K562 (cell line): ENCODE measurements at regions not wholly inside any gene's neighbourhood (a gene's known extent, or its start where the extent isn't known, plus 50 kb on each side); places are given as distances from the start of the nearest gene placed in this dataset.

Source experiments
- ATAC-seq: fragments of 200-7000 bp; cut with Tn5 transposase; 3 replicates; pipeline ENCODE4 v1.9.1; 2020; ENCODE audit warnings: moderate library complexity
- BruUV-seq: library from RNA; stranded (reverse); fragments of 400-500 nt; replicated peaks from 2 replicates; lab custom pipeline; 2021; lab: Mats Ljungman, UMichigan
- CTCF ChIA-PET: fragments of 300-600 bp; formaldehyde crosslinking; extraction: SDS; loops from one replicate; lab custom pipeline; 2021; ENCODE audit warnings: low intra/inter-chr PET ratio; lab: Yijun Ruan, JAX
- POLR2A ChIA-PET: fragments of 300-600, 350-650 bp; sonication (Branson Sonifier 250); formaldehyde crosslinking; extraction: SDS; loops from one replicate; lab custom pipeline; 2021; ENCODE audit warnings: antibody characterized with exemption, inconsistent platforms; lab: Yijun Ruan, JAX
- DNase-seq, 4 experiments: peaks; one replicate each; pipeline versions ENCODE4 v3.0.0 to v3.0.0-alpha.2; 2011 to 2018; ENCODE audit warnings: low spot score in 3 of 4, mixed read lengths in 3 of 4; ENCODE audit errors: extremely low read depth in 1 of 4
- FAIRE-seq: peaks from 2 replicates; lab custom pipeline; 2011; peaks lifted over from hg19 to GRCh38; lab: Jason Lieb, UNC
- H2AFZ ChIP-seq: 2 replicates; pipeline ENCODE4 v1.6.0; 2011; ENCODE audit warnings: low read depth, low read length, control low read depth, inconsistent platforms
- H3K27ac ChIP-seq: fragments of 200-600 bp; 3 replicates; pipeline ENCODE4 v1.8.0; 2011; ENCODE audit warnings: low read depth, mild to moderate bottlenecking, control low read depth, inconsistent platforms, low read length, moderate library complexity, mixed read lengths; ENCODE audit errors: extremely low read depth
- H3K27me3 ChIP-seq, 2 experiments: fragments of 300-600 bp in 1 of 2; 2 replicates in 1 of 2; 3 replicates in 1 of 2; pipeline versions ENCODE4 v1.6.0 to v1.8.0; 2011; ENCODE audit warnings: inconsistent platforms in 2 of 2, low read length in 2 of 2, mild to moderate bottlenecking in 1 of 2, mixed read lengths in 1 of 2, moderate library complexity in 1 of 2; ENCODE audit not compliant: control insufficient read depth in 2 of 2, insufficient read depth in 2 of 2
- H3K36me3 ChIP-seq: fragments of 300-600 bp; 3 replicates; pipeline ENCODE4 v1.8.0; 2011; ENCODE audit warnings: mild to moderate bottlenecking, low read length, inconsistent platforms; ENCODE audit not compliant: control insufficient read depth, insufficient read depth
- H3K4me1 ChIP-seq, 2 experiments: fragments of 200-600 bp in 1 of 2; replicated peaks in 1 of 2; 2 replicates in 1 of 2; 3 replicates in 1 of 2; pipeline versions ENCODE4 v1.5.1 to v1.8.0; 2011; ENCODE audit warnings: inconsistent platforms in 2 of 2, low read length in 2 of 2, mild to moderate bottlenecking in 1 of 2, mixed read lengths in 1 of 2, moderate library complexity in 1 of 2; ENCODE audit not compliant: control insufficient read depth in 2 of 2, insufficient read depth in 2 of 2
- H3K4me2 ChIP-seq: 2 replicates; pipeline ENCODE4 v1.6.1; 2011; ENCODE audit warnings: low read length, control low read depth, inconsistent platforms, mixed read lengths; ENCODE audit not compliant: insufficient read depth
- H3K4me3 ChIP-seq: fragments of 200-600 bp; sonication (generic), shearing (Covaris generic); 2 replicates; pipeline ENCODE4 v1.5.1; 2016; ENCODE audit warnings: control low read depth, inconsistent platforms
- H3K79me2 ChIP-seq: fragments of 200-600 bp; 3 replicates; pipeline ENCODE4 v1.8.0; 2011; ENCODE audit warnings: low read length, inconsistent platforms; ENCODE audit not compliant: control insufficient read depth, insufficient read depth
- H3K9ac ChIP-seq, 2 experiments: 2 replicates each; pipeline versions ENCODE4 v1.6.0 to v1.6.1; 2011; ENCODE audit warnings: low read depth in 2 of 2, low read length in 2 of 2, control low read depth in 1 of 2, inconsistent platforms in 1 of 2, mild to moderate bottlenecking in 1 of 2, mixed read lengths in 1 of 2; ENCODE audit not compliant: insufficient read depth in 1 of 2
- H3K9me1 ChIP-seq: one replicate; pipeline ENCODE4 v1.6.0; 2011; ENCODE audit warnings: inconsistent platforms, mild to moderate bottlenecking, low read length, moderate library complexity; ENCODE audit not compliant: control insufficient read depth, insufficient read depth
- H3K9me3 ChIP-seq: replicated peaks from 2 replicates; pipeline ENCODE4 v1.5.1; 2011; ENCODE audit warnings: low read depth, low read length, inconsistent platforms; ENCODE audit not compliant: control insufficient read depth, insufficient read depth
- H4K20me1 ChIP-seq: replicated peaks from 2 replicates; pipeline ENCODE4 v1.6.1; 2011; ENCODE audit warnings: low read length, inconsistent platforms, mixed read lengths; ENCODE audit not compliant: control insufficient read depth, insufficient read depth
- BRF2 ChIP-seq: IDR thresholded peaks from 3 replicates; pipeline ENCODE4 v1.6.1; 2011; ENCODE audit warnings: borderline replicate concordance, mild to moderate bottlenecking; ENCODE audit not compliant: insufficient read length, insufficient read depth
- CHD2 ChIP-seq: IDR thresholded peaks from 2 replicates; pipeline ENCODE4 v1.6.1; 2011; ENCODE audit warnings: low read depth, low read length
- DPF2 ChIP-seq: fragments of 450-650 bp; IDR thresholded peaks from 2 replicates; pipeline ENCODE4 v1.6.1; 2016
- GATA2 ChIP-seq: sonication (generic); formaldehyde crosslinking; IDR thresholded peaks from 2 replicates; pipeline ENCODE4 v1.4.0; 2020; ENCODE audit warnings: mild to moderate bottlenecking, missing genetic modification reagents
- GATAD2A ChIP-seq: fragments of 450-650 bp; IDR thresholded peaks from 2 replicates; pipeline ENCODE4 v1.6.1; 2017
- HDAC8 ChIP-seq: fragments of 450-650 bp; IDR thresholded peaks from 2 replicates; pipeline ENCODE4 v1.6.1; 2016; ENCODE audit warnings: mild to moderate bottlenecking, missing genetic modification characterization, moderate library complexity, missing compliant biosample characterization
- HMBOX1 ChIP-seq: sonication (generic); IDR thresholded peaks from 2 replicates; pipeline ENCODE4 v1.6.1; 2016
- ID3 ChIP-seq, 2 experiments: fragments of 250-450 bp in 1 of 2; fragments of 450-650 bp in 1 of 2; sonication (Bioruptor Pico) in 1 of 2; IDR thresholded peaks; 2 replicates each; pipeline versions ENCODE4 v1.6.1 to v1.8.0; 2016 to 2021; ENCODE audit warnings: mild to moderate bottlenecking in 2 of 2, moderate library complexity in 2 of 2, missing compliant biosample characterization in 1 of 2, missing genetic modification characterization in 1 of 2
- JUN ChIP-seq, 2 experiments: sonication (generic) in 1 of 2; formaldehyde crosslinking in 1 of 2; IDR thresholded peaks; 2 replicates each; pipeline versions ENCODE4 v1.6.1 to v1.8.0; 2012 to 2022; ENCODE audit warnings: borderline replicate concordance in 2 of 2, mild to moderate bottlenecking in 2 of 2, improper control_type of control experiment in 1 of 2, low read depth in 1 of 2, low read length in 1 of 2, missing genetic modification reagents in 1 of 2
- NFATC3 ChIP-seq: fragments of 450-650 bp; IDR thresholded peaks from 2 replicates; pipeline ENCODE4 v1.6.1; 2017; ENCODE audit warnings: mild to moderate bottlenecking
- PPARD ChIP-seq: fragments of 250-450 bp; sonication (Bioruptor Pico); IDR thresholded peaks from 2 replicates; pipeline ENCODE4 v1.8.0; 2022; ENCODE audit warnings: inconsistent platforms, mild to moderate bottlenecking, moderate library complexity
- TEAD4 ChIP-seq, 2 experiments: sonication (generic) in 1 of 2; formaldehyde crosslinking in 1 of 2; IDR thresholded peaks; 2 replicates each; pipeline versions ENCODE4 v1.6.1 to v1.8.0; 2012 to 2022; ENCODE audit warnings: borderline replicate concordance in 1 of 2, inconsistent platforms in 1 of 2, low read length in 1 of 2, mild to moderate bottlenecking in 1 of 2, missing genetic modification reagents in 1 of 2
- XRCC5 ChIP-seq: fragments of 200-400 bp; formaldehyde crosslinking; IDR thresholded peaks from 2 replicates; pipeline ENCODE4 v1.6.1; 2017; ENCODE audit warnings: low read depth, mild to moderate bottlenecking, low read length
- ZKSCAN8 ChIP-seq: fragments of 200-800 bp; sonication (Bioruptor generic); IDR thresholded peaks from 2 replicates; pipeline ENCODE4 v1.6.1; 2016; ENCODE audit warnings: missing genetic modification characterization, missing compliant biosample characterization
- ZNF740 ChIP-seq, 3 experiments: fragments of 200-800 bp in 1 of 3; sonication (Bioruptor generic) in 1 of 3; sonication (generic) in 1 of 3; formaldehyde crosslinking in 1 of 3; IDR thresholded peaks; 2 replicates each; pipeline versions ENCODE4 v1.6.1 to v1.8.0; 2016 to 2022; ENCODE audit warnings: mild to moderate bottlenecking in 2 of 3, missing compliant biosample characterization in 2 of 3, missing genetic modification characterization in 2 of 3, missing genetic modification reagents in 1 of 3
- WGBS: fragments of 100-300 bp; shearing (Covaris generic); methylation state at CpG from one replicate; pipeline ENCODE4 v1.1.6; 2016; ENCODE audit warnings: low coverage, mixed read lengths; ENCODE audit not compliant: insufficient coverage; ENCODE audit errors: missing lambda C conversion rate; 5-methylcytosine and 5-hydroxymethylcytosine counted together
- in situ Hi-C: fragments of 300-500 bp; cut with MboI; formaldehyde crosslinking; loops from 4 replicates; pipeline ENCODE4 v1.15.0; 2018; ENCODE audit warnings: inconsistent platforms, mixed read lengths
- intact Hi-C: fragments of 100-400 bp; cut with micrococcal nuclease; formaldehyde crosslinking; loops from 2 replicates; pipeline ENCODE4 v1.14.2; 2022

GRCh38 chr2:64283641-64284361, 139.6 kb upstream of the PELI1 start (continued):
- no peak for TF ChIP-seq ZKSCAN8
- TF ChIP-seq, all 486 proteins: peak for 8

GRCh38 chr2:64284751-64285150, 140.5 kb upstream of the PELI1 start:
- 3% methylated on average over 3 of the region's 3 CpGs for WGBS
- peaks cover 22 to 34% of the 10 kb centered on the region in 2 experiments for H3K27me3 ChIP-seq
- peaks cover 0 to 3% of the 10 kb centered on the region in 2 experiments; a peak in 1 of 5 replicates for H3K4me1 ChIP-seq
- H3K9ac ChIP-seq = 0 out of 4 replicates have a peak overlapping the region, but pooled peaks of 1 of the 2 experiments have one; percentile 16
- no peaks in the 10 kb centered on the region for H3K9me3 ChIP-seq
- no peak overlapping the region for H3K27ac ChIP-seq
- H3K9me1 ChIP-seq = no peaks in the 10 kb centered on the region
- H4K20me1 ChIP-seq = no peaks in the 10 kb centered on the region
- intact Hi-C loops = no loop called here
- H3K4me2 ChIP-seq = no peak overlapping the region
- in situ Hi-C loops = no loop called here
- FAIRE-seq (no peak), ATAC-seq (no peak), DNase-seq (no peak)
- CTCF ChIA-PET = no interaction called here
- POLR2A ChIA-PET = no interaction called here
- no TSS peak for BruUV-seq
- H2AFZ ChIP-seq = no peak overlapping the region
- H3K79me2 ChIP-seq = no peaks in the 10 kb centered on the region
- H3K4me3 ChIP-seq = no peak overlapping the region
- no peaks in the 10 kb centered on the region for H3K36me3 ChIP-seq
- TF ChIP-seq ZNF740 (CRISPR knock-in tag; IDR thresholded peaks at IDR 0.05) = no peak
- TF ChIP-seq ZNF740 (tag; IDR thresholded peaks at IDR 0.05) = no peak
- TF ChIP-seq JUN (IDR thresholded peaks at IDR 0.05; ENCODE audit: borderline replicate concordance, low read depth, low read length) = no peak
- no peak for TF ChIP-seq JUN (CRISPR knock-in tag; IDR thresholded peaks at IDR 0.05; ENCODE audit: borderline replicate concordance)
- TF ChIP-seq PPARD (CRISPR knock-in tag) = no peak
- TF ChIP-seq TEAD4 (IDR thresholded peaks at IDR 0.05; ENCODE audit: low read length) = no peak
- TF ChIP-seq TEAD4 (CRISPR knock-in tag; IDR thresholded peaks at IDR 0.05; ENCODE audit: borderline replicate concordance) = no peak
- no peak for TF ChIP-seq DPF2
- TF ChIP-seq HMBOX1 = no peak
- no peak for TF ChIP-seq GATAD2A
- TF ChIP-seq ID3 (CRISPR knock-in tag; IDR thresholded peaks at IDR 0.05) = no peak
- TF ChIP-seq ID3 (tag; IDR thresholded peaks at IDR 0.05) = no peak
- TF ChIP-seq NFATC3 = no peak
- no peak for TF ChIP-seq XRCC5
- no peak for TF ChIP-seq BRF2
- TF ChIP-seq GATA2 = no peak
- TF ChIP-seq CHD2 = no peak
- TF ChIP-seq HDAC8 (tag) = no peak
